C4-2B (cell line): ENCODE measurements at regions not wholly inside any gene's neighbourhood (a gene's known extent, or its start where the extent isn't known, plus 50 kb on each side); places are given as distances from the start of the nearest gene placed in this dataset.

Source experiments
- H3K27ac ChIP-seq: fragments of 450-650 bp; 2 replicates; pipeline ENCODE4 v1.5.1; 2017
- ZFX ChIP-seq: fragments of 450-650 bp; IDR thresholded peaks from 2 replicates; pipeline ENCODE4 v1.6.1; 2017
- TF ChIP-seq, protein P1 (sequence below): fragments of 450-650 bp; conservative IDR thresholded peaks from 2 replicates; pipeline ENCODE4 v1.5.1; 2017; ENCODE audit warnings: mild to moderate bottlenecking

DNA sequence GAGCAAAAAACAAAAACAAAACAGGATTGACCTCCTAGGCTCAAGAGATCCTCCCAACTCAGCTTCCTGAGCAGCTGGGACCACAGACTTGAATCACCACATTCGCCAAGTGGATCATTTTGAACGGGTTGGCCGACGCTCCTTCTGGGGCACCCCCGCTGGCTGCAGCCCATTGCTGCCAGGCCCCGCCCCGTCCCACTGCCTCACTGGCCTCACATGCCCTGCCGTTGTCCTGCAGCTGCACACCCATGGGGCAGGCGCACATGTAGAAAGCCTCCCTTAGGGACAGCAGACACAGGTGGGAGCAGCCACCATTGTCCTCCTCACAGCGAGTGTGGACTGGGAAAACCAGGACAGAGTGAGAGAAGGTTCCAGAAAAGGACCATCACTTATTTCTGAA, 154.5 kb downstream of the CRYBB2 start:
- TF ChIP-seq, protein P1, sequence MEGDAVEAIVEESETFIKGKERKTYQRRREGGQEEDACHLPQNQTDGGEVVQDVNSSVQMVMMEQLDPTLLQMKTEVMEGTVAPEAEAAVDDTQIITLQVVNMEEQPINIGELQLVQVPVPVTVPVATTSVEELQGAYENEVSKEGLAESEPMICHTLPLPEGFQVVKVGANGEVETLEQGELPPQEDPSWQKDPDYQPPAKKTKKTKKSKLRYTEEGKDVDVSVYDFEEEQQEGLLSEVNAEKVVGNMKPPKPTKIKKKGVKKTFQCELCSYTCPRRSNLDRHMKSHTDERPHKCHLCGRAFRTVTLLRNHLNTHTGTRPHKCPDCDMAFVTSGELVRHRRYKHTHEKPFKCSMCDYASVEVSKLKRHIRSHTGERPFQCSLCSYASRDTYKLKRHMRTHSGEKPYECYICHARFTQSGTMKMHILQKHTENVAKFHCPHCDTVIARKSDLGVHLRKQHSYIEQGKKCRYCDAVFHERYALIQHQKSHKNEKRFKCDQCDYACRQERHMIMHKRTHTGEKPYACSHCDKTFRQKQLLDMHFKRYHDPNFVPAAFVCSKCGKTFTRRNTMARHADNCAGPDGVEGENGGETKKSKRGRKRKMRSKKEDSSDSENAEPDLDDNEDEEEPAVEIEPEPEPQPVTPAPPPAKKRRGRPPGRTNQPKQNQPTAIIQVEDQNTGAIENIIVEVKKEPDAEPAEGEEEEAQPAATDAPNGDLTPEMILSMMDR: no peak
- TF ChIP-seq ZFX: no peak
- no peak overlapping the region for H3K27ac ChIP-seq

DNA sequence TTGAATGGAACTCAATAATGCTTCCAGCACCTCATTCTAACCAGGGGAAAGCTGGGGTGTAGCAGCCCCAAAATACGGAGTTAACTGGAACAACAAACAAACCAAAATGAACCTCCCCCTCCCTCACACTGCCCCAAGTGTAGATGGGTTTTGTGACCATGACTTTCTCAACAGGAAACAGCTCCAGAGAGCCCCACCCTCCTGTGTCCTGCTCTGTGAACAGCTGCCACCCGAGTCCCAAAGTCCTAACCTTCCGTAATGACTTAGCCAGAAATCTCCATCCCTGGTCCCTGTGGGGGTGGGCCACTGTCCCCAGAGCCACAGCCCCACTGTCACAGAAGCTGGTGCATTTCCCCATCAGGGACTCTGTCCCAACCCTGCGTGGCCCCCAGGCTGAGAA, 155.4 kb downstream of the CRYBB2 start:
- no peak overlapping the region for H3K27ac ChIP-seq
- TF ChIP-seq, protein P1: no peak
- no peak for TF ChIP-seq ZFX

DNA sequence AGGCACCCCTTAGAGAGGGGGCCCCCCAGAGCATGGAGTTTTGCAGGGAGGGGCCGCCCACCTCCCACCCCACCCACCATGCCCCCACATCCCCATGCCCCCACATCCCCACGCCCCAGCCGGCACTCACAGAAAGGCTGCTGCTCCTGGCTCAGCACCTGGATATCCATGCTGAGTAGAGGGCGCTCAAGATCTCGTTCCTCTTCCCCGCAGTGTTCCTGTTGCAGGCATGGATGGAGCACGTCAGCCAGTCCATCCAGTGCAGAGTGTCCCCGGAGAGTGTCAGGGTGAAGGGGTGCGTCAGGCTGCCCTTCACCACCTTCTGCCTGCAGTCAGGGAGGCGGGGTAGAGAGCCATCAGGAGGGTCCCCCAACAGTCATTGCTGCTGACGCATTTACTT, 156.2 kb downstream of the CRYBB2 start:
- no peak overlapping the region for H3K27ac ChIP-seq
- TF ChIP-seq, protein P1: no peak
- no peak for TF ChIP-seq ZFX

DNA sequence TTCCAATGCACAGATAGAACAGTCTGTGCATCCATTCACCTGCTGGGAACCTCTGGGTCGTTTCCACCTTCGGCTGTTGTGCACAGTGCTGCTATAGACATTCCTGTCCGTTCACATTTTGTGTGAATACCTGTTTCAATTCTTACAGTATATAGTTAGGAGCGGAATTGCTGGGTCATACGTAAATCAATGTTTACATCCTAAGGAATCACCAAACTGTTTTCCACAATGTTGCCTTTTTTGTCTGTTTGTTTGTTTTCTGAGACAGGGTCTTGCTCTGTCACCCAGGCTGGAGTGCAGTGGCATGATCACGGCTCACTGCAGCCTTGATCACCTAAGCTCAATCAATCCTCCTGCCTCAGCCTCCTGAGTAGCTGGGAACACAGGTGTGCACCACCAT, 158.3 kb downstream of the CRYBB2 start:
- TF ChIP-seq ZFX: no peak
- TF ChIP-seq, protein P1: no peak
- H3K27ac ChIP-seq: no peak overlapping the region

DNA sequence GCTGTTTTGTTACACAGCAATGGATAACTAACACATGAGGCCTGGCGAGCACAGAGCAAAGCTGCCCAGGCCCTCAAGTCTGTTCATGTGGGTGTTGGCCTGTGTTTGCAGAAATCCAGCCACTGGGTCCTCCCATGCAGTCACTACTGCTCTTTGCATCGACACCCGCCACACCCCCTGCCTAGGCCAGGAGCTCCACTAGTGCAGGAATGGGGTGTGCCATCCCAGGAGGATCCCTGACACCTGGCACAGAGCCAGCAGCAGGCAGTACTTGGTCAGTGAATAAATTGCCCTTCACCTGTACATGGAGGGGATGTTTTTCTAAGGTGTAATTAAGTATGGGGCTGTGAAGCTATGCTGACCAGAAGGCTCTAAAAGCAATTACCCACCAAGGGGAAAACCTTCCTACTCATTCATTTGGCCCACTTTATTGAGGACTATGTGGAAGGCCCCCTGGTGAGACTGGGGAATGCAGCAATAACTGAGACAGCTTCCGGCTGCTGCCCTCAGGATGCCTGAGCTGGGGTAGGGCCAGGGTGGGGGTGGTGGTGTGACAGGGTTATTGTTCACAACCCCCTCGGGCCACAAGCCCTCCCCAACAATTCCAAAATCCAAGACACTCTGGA, 160.8 kb downstream of the CRYBB2 start:
- TF ChIP-seq, protein P1: no peak
- TF ChIP-seq ZFX: no peak

DNA sequence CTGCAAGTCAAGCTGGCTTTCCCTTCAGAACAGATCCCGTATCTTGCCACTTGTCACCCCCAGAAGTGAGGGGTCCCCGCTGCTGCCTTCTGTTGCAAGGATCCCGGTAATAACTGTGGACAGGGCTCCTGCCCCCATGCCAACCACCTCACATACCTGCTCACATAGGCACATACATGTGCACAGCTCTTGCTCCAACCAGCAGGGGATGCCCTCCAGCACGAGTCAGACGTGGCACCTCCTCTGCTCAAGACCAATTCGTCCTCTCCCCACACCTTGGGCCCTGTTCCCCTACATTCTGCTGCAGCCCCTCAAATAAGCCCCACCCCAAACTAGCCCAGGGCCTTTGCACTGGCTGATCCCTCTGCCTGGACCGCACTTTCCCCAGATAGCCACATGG, 163.3 kb downstream of the CRYBB2 start:
- no peak for TF ChIP-seq ZFX
- TF ChIP-seq, protein P1: no peak
- no peak overlapping the region for H3K27ac ChIP-seq

More for the DNA sequence above, 160.8 kb downstream of the CRYBB2 start:
- H3K27ac ChIP-seq: no peak overlapping the region

DNA sequence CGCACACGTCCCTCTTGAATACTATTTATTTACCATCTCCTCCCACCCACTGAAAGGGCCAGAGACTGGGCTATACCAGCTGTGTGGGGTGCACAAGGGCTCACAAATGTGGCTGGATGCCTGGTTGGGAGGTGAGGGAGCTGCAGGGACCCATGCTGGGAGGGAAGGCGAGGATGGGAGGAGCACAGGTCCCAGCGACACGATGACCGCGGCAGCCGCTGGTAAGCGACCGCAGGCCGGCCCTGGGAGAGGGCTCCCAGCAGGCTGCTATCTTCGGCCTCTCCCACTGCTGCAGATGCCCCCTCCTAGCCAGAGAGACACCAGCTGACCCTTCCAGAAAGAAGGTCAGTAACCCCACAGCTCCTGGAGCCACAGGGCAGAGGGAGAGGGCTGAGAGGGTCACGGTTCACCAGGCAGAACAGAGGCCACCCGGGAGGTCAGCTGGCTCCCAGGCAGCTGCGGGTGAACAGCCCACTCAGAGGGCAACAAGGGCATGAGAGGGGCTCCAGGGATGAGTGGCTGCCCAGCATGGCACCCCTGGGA, 163.9 kb downstream of the CRYBB2 start:
- TF ChIP-seq, protein P1: no peak
- no peak for TF ChIP-seq ZFX
- no peak overlapping the region for H3K27ac ChIP-seq
